HG03469 (cell line): ENCODE measurements at regions not wholly inside any gene's neighbourhood (a gene's known extent, or its start where the extent isn't known, plus 50 kb on each side); places are given as distances from the start of the nearest gene placed in this dataset.

Experiments
- ATAC-seq: cut with Tn5 transposase; IDR thresholded peaks from one replicate; pipeline ENCODE4 v1.9.1; 2021; ENCODE audit warnings: mild to moderate bottlenecking, moderate library complexity, moderate number of reproducible peaks; ENCODE audit not compliant: unreplicated experiment

DNA sequence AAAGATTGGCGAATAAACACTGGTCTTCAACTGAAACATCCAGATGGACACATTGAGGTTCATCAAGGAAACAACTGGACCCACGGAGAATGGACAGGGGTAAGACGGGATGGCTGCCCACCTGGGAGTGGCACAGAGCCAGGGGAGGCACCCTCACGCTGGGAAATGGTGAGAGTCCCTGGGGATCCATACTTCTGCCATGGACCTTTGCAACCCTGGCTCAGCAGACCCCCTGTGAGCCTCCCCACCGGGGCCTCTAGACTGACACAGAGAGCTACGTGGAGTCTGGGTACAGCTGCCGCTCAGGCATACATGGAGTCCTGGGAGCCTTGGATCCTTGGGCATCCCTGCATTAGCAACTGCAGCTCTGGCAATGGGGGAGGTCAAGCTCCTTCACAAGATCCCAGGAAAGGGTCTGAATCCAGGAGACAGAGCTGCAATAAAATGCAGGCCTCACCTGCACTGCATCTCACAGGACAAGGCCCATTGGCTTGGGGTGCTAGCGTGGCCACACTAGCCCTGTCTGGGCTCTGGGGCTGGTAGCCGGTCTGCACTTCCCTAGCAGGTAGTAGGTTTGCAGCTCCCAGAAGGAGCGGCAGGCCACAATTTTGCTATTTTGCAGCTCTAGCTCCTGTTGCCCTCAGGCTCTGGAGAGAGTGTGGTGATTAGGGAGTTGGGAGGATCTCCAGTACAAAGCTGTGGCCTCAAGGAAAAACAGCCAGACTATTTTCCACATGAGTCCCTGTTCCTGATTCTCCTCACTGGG, 496.4 kb upstream of the LRRC4C start:
- ATAC-seq = no peak

- no peak for ATAC-seq
These were observed 504.0 kb upstream of the LRRC4C start for GRCh38 chr11:41963406-41963805.

GRCh38 chr11:41970681-41971080, 511.2 kb upstream of the LRRC4C start:
- no peak for ATAC-seq

- no peak for ATAC-seq
These were observed 512.1 kb upstream of the LRRC4C start for GRCh38 chr11:41971592-41971991.

- no peak for ATAC-seq
These were observed 519.5 kb upstream of the LRRC4C start for GRCh38 chr11:41978945-41979344.

DNA sequence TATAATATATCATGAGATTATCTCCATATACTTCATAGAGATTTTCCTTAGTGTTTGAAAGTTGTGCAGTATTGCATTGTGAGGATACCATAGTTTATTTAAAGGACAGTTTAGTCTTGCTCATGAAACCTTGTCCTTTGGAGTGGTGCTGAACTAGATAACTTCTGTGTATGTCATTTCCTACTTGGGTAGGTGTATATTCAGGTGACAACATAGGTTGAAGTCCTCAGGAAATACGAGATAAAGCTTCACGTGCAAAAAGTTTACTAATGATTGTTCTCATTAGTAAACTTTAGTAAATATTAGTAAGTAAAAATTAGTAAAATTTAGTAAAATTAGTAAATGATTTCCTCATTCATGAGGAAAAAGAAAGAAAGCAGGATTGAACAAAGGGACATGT, 521.3 kb upstream of the LRRC4C start:
- ATAC-seq = no peak

GRCh38 chr11:41982276-41982675, 522.8 kb upstream of the LRRC4C start:
- ATAC-seq = no peak

- ATAC-seq = no peak
These were observed 523.5 kb upstream of the LRRC4C start for GRCh38 chr11:41982975-41983374.

GRCh38 chr11:41983475-41983874, 524.0 kb upstream of the LRRC4C start:
- no peak for ATAC-seq

- ATAC-seq = no peak
These were observed 524.6 kb upstream of the LRRC4C start for GRCh38 chr11:41984023-41984422.

GRCh38 chr11:41985799-41986198, 526.3 kb upstream of the LRRC4C start:
- ATAC-seq = no peak

DNA sequence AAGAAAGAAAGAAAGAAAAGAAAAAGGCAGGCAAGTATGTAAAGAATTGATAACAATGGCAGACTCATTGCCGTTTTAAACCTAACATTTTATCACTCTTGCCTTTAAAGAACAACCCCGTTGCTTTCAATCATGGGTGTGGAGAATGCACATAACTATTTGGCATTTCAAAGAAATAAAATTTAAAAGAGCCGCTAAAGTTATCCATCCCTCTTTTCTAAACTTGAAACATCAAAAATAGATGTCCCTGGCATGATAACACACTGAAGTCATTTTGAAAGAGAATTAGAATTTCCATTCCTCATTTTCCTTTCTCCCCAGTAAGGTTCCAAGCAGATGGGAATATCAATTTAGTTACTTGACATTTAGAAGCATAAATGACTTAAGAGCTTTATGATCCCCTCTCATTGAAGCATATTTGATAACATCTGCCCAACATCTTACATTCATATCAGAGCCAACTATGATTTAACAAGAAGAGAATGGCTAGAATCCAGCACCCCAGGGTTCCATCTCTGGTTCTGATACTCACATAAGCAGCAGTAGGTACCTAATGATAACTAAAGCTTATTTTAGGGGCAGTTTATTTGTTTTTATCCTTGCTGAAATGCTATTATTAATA, 529.6 kb upstream of the LRRC4C start:
- ATAC-seq = no peak

DNA sequence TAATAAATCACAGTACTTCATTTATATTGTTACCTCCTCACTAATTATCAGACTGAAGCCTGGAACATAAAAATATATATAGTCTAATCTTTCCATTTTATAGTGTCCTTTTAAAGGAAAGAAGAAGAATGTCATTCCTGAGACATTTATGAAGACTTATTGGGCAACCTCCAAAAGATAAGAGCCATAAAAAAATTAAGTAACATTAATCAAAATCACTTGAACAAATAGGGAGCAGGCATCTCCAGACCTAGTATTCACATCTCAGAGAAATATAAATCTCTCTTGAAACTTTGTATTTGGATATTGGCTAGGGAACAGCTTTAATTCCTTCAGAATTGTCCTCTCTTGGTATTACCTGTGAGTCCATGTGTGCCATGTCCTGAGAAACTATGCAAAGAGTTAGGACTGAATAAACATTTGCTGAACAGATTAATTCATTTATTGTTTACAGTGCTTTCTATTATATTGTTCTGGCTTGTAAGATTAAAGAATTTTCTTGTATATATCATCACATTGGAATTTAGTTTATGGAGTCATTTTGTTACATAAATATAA, 530.5 kb upstream of the LRRC4C start:
- ATAC-seq = no peak

DNA sequence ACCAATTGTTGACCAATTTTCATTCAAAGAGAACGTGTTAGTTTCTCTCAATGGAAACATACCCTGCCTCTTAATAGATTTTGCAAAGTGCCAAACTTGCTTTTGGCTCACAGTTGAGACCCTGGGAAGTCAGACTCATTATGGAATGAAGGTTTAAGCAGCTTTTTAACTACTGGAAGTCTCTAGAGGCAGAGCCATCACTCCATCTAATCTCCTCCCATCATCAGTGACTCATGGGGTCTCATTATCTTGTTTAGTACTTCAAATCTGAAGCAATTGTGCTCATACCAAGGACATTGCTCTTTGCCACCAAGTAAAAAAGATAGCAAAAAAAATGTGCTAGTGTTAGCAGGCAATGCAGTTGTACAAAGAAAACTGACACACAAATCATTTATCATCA, 537.1 kb upstream of the LRRC4C start:
- ATAC-seq = no peak

GRCh38 chr11:41997844-41998401, 538.5 kb upstream of the LRRC4C start:
- ATAC-seq = no peak

GRCh38 chr11:41999066-41999465, 539.6 kb upstream of the LRRC4C start:
- ATAC-seq = no peak

DNA sequence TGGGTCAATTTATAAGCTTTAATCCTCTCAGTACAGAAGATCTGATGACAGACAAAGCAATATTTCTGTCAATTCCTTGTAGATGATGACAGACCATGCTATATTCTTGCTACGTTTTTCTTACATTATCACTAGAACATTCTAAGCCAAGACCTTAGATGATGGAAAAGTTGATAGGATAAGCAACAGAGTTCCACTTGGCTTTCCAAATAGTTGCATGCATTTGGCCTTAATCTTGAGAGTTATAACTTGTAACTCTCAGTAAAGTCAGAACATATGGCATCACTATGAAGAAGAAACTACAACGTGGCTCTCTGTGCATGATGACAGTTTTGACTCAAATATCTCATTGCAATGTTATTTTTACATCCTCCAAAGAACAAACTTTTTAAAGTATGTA, 544.3 kb upstream of the LRRC4C start:
- no peak for ATAC-seq

GRCh38 chr11:42006766-42007165, 547.3 kb upstream of the LRRC4C start:
- no peak for ATAC-seq

GRCh38 chr11:42012271-42012670, 552.8 kb upstream of the LRRC4C start:
- ATAC-seq = no peak

DNA sequence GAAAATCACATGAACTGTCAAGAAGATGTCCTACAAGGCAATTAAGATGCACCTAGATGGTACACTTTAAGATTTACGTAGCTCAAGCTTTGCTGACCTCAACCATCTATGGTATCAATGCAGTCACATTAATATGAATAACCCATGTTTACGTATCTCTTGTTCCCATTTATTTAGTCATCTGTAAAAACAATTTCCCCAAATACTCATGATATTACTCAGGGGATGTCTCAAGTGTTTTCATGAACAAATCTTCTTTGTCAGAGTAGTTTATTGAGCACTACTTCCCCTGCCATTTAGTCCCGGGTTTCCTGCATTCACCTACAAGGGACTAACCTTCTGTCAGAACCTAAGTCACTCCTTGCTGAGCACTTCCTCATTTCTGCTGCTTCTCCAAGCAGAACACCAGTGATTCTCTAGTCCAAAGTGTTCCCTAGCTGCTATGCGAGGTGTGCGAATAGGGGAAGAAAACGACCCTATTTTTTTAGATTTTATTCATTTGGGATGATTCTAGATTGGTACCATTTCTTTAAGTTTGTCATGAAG, 554.3 kb upstream of the LRRC4C start:
- ATAC-seq = no peak

GRCh38 chr11:42021911-42022310, 562.5 kb upstream of the LRRC4C start:
- no peak for ATAC-seq

- no peak for ATAC-seq
These were observed 563.8 kb upstream of the LRRC4C start for GRCh38 chr11:42023267-42023666.
